ENCODE measurements at regions not wholly inside any gene's neighbourhood (a gene's known extent, or its start where the extent isn't known, plus 50 kb on each side); places are given as distances from the start of the nearest gene placed in this dataset.

DNA sequence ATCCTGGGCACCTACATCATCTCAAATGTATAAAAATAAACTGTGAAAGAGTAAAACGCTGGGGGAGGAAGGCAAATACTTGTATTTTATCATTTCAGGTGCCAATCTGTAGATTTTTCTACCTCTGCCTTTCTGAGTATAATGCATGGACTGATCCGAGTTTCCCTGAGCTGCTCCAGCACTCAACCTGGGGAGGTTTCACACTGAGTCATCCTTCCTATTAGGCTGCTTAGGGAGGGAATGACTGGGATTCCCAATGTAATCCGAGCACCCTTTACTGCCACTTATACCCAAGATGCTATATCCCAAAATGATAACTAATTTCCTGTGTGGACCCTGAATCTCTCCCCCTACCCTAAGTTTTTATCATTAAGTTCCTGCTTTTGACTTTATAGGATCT is 126.6 kb downstream of the HNRNPD start:
- H3K18ac ChIP-seq (ENCODE audit: extremely low read depth, low read length): no peak overlapping the region
- no peak overlapping the region for H3K4me3 ChIP-seq (ENCODE audit: extremely low read depth in 1 of 4, insufficient read depth in 2 of 4, low read depth in 3 of 4, low read length in 4 of 4)
- H3K23ac ChIP-seq (ENCODE audit: insufficient read length): no peak overlapping the region
- H3K56ac ChIP-seq (replicated peaks; ENCODE audit: insufficient read length, low read depth, low read length): no peak overlapping the region
- H3K4ac ChIP-seq (replicated peaks; ENCODE audit: insufficient read length, low read depth, low read length): no peak overlapping the region
- DNase-seq (ENCODE audit: low read depth in 1 of 2, low spot score in 2 of 2) (no peak), FAIRE-seq (no peak)
- H4K20me1 ChIP-seq (replicated peaks in 1 of 2; ENCODE audit: control insufficient read depth in 1 of 2, insufficient read depth in 2 of 2, low read length in 2 of 2): no peaks in the 10 kb centered on the region
- WGBS, 2 experiments (ENCODE audit: extremely low coverage in 1 of 2, insufficient coverage in 1 of 2, insufficient read length in 1 of 2, insufficient replicate concordance in 2 of 2, low coverage in 1 of 2, low lambda C conversion rate in 2 of 2, missing lambda C conversion rate in 1 of 2): 54% methylated on average over 3 of the region's 3 CpGs; no CpG with 5 or more reads in 1 of the 2 experiments
- H2BK15ac ChIP-seq (ENCODE audit: low read length): no peak overlapping the region
- no peak overlapping the region for H2BK120ac ChIP-seq (replicated peaks; ENCODE audit: low read depth, low read length)
- no peaks in the 10 kb centered on the region for H3K4me1 ChIP-seq (replicated peaks in 1 of 4; ENCODE audit: control insufficient read depth in 3 of 4, insufficient read depth in 4 of 4, low read length in 3 of 4)
- TF ChIP-seq TCF12 (IDR thresholded peaks at IDR 0.05; ENCODE audit: low read depth, low read length): no peak
- TF ChIP-seq JUND (IDR thresholded peaks at IDR 0.05; ENCODE audit: low read length): no peak
- no peak for TF ChIP-seq FOSL1 (IDR thresholded peaks at IDR 0.05; ENCODE audit: insufficient read depth, low read depth, low read length)
- TF ChIP-seq KDM1A (IDR thresholded peaks at IDR 0.05; ENCODE audit: borderline replicate concordance, low read length): no peak
- TF ChIP-seq, protein P1, sequence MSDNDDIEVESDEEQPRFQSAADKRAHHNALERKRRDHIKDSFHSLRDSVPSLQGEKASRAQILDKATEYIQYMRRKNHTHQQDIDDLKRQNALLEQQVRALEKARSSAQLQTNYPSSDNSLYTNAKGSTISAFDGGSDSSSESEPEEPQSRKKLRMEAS (IDR thresholded peaks at IDR 0.05): no peak
- TF ChIP-seq RAD21 (IDR thresholded peaks at IDR 0.05 in 1 of 2, conservative IDR thresholded peaks at IDR 0.05 in 1 of 2; ENCODE audit: low read depth in 2 of 2, low read length in 2 of 2): no peak
- TF ChIP-seq POLR2AphosphoS5 (IDR thresholded peaks at IDR 0.05; ENCODE audit: low read depth, low read length): no peak
- TF ChIP-seq TAF7 (optimal IDR thresholded peaks at IDR 0.05; ENCODE audit: borderline replicate concordance, low read depth, low read length): no peak
- no peak for TF ChIP-seq EZH2 (IDR thresholded peaks at IDR 0.05; ENCODE audit: low read depth, low read length, severe bottlenecking)
- TF ChIP-seq SP2 (IDR thresholded peaks at IDR 0.05; ENCODE audit: low read length): no peak
- no peak for TF ChIP-seq KDM4A (IDR thresholded peaks at IDR 0.05; ENCODE audit: low read depth, low read length, severe bottlenecking)
- no peak for TF ChIP-seq BCL11A (IDR thresholded peaks at IDR 0.05; ENCODE audit: low read depth in 2 of 2, low read length in 2 of 2)
- no peak for TF ChIP-seq CTBP2 (IDR thresholded peaks at IDR 0.05; ENCODE audit: borderline replicate concordance, insufficient read depth, insufficient read length, low read length)
- TF ChIP-seq POU5F1 (IDR thresholded peaks at IDR 0.05; ENCODE audit: low read depth, low read length): no peak
- TF ChIP-seq POLR2A (IDR thresholded peaks at IDR 0.05; ENCODE audit: control extremely low read depth in 1 of 2, low read depth in 2 of 2, low read length in 2 of 2): no peak
- no peak overlapping the region for H2BK5ac ChIP-seq (ENCODE audit: low read depth, low read length)
- H2AFZ ChIP-seq (ENCODE audit: low read length): no peak overlapping the region
- no peak overlapping the region for H3K14ac ChIP-seq (ENCODE audit: insufficient read length)
- no peaks in the 10 kb centered on the region for H3K27me3 ChIP-seq (replicated peaks in 1 of 4; ENCODE audit: control insufficient read depth in 3 of 4, extremely low read depth in 1 of 4, insufficient read depth in 3 of 4, low read length in 3 of 4)
- H3K4me2 ChIP-seq (ENCODE audit: insufficient read depth in 1 of 2, low read depth in 2 of 2, low read length in 2 of 2): no peak overlapping the region
- H4K91ac ChIP-seq (replicated peaks; ENCODE audit: insufficient read length, low read length): no peak overlapping the region
- no peak overlapping the region for H4K8ac ChIP-seq (ENCODE audit: extremely low read depth, insufficient read depth, low read length)
- no peaks in the 10 kb centered on the region for H3K36me3 ChIP-seq (ENCODE audit: control insufficient read depth in 2 of 4, insufficient read depth in 4 of 4, low read length in 3 of 4)
- no peaks in the 10 kb centered on the region for H3K9me3 ChIP-seq (ENCODE audit: insufficient read depth in 2 of 2, low read depth in 1 of 2, low read length in 1 of 2)
- ChIA-PET CTCF (ENCODE audit: partially characterized antibody) (interaction anchor here (1.5 to 3.1 kb wide), 3 partner anchors 11 to 29 kb away, joined by 5 to 11 read pairs (median 8); no protein-coding TSS in a partner anchor), POLR2A (ENCODE audit: partially characterized antibody) (no interaction called here)
- no peaks in the 10 kb centered on the region for H3K79me2 ChIP-seq (ENCODE audit: control insufficient read depth in 1 of 2, insufficient read depth in 2 of 2, low read length in 2 of 2)
- H2AK5ac ChIP-seq (ENCODE audit: low read depth, low read length): no peak overlapping the region
- no peaks in the 10 kb centered on the region; the same call in 1 of the 2 replicates for H3K23me2 ChIP-seq (ENCODE audit: low read depth, low read length)
- H2BK12ac ChIP-seq (ENCODE audit: low read depth, low read length): no peak overlapping the region
- no peak overlapping the region for H3K27ac ChIP-seq (ENCODE audit: low read depth, low read length)
- H4K5ac ChIP-seq (ENCODE audit: insufficient read length, low read depth, low read length): no peak overlapping the region
- no peak overlapping the region for H2BK20ac ChIP-seq (ENCODE audit: low read length)
- no peaks in the 10 kb centered on the region for H3K79me1 ChIP-seq (ENCODE audit: low read depth, low read length)
- H3K9ac ChIP-seq (replicated peaks in 1 of 4; ENCODE audit: extremely low read depth in 1 of 4, low read depth in 3 of 4, low read length in 3 of 4): no peak overlapping the region

Measured in H1 (cell line).